ENCODE measurements at regions not wholly inside any gene's neighbourhood (a gene's known extent, or its start where the extent isn't known, plus 50 kb on each side); places are given as distances from the start of the nearest gene placed in this dataset.

- ChIA-PET POLR2A (no interaction called here), CTCF (no interaction called here)
- ATAC-seq (no peak), DNase-seq (ENCODE audit: low spot score) (no peak)
- no peak for TF ChIP-seq ETV6 (CRISPR knock-in tag; IDR thresholded peaks at IDR 0.05)
- Mint-ChIP-seq H3K27me3 (ENCODE audit: low read depth) (peaks cover 6% of the 10 kb centered on the region), H3K36me3 (peaks cover 31% of the 10 kb centered on the region), H3K9me3 (peaks cover 60% of the 10 kb centered on the region), H3K27ac (no peak overlapping the region), H3K4me1 (no peaks in the 10 kb centered on the region), H3K4me3 (no peak overlapping the region)
Measured at GRCh38 chr16:88281858-88282563, 100.7 kb upstream of the ZNF469 start.

DNA sequence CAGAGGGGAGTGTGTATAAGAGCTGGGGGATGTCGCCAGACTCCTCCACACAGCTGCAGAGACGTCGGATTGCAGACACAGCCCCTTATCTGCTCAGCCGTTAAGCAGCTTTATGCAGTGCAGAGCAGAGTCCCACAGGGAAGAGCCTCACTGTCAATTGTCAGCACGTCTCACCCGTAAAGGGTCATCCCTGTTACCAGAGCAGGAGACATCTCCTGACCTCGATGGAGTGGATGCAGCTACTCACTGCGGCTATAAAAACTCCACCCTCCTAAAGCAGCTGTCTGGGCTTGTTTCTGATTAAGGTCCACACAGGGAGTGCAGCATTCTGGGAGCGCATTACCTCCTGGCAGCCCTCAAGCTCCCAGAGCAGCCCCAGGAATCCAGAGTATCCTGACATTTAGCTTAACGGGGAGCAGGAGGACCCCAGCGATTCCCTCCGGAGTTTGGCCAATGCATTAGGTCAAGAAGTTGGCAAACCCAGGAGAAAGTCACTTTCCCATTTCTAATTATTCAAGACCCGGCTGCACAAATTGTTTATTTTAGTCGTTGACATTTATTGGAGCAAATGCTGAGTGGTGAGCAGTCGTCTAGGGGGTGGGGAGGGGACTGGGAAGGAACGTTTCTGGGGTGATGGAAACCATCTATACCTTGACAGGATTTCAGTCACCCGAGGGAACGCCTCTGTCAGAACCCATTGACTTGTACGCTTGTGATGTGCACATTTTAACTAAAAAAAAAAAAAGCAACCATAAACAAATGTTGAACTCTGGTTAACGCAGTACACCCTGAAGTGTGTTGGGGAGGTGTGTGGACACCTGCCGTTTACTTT is 100.0 kb upstream of the ZNF469 start:
- TF ChIP-seq E2F1 (CRISPR knock-in tag; IDR thresholded peaks at IDR 0.05) (no peak), NR1H2 (CRISPR knock-in tag; IDR thresholded peaks at IDR 0.05) (no peak)
- Mint-ChIP-seq H3K27me3 (ENCODE audit: low read depth) (peaks cover 6% of the 10 kb centered on the region), H3K27ac (no peak overlapping the region), H3K36me3 (peaks cover 31% of the 10 kb centered on the region), H3K4me1 (no peaks in the 10 kb centered on the region), H3K9me3 (peaks cover 56% of the 10 kb centered on the region), H3K4me3 (no peak overlapping the region)
- ATAC-seq (no peak), DNase-seq (ENCODE audit: low spot score) (no peak)
- ChIA-PET CTCF (no interaction called here), POLR2A (no interaction called here)

DNA sequence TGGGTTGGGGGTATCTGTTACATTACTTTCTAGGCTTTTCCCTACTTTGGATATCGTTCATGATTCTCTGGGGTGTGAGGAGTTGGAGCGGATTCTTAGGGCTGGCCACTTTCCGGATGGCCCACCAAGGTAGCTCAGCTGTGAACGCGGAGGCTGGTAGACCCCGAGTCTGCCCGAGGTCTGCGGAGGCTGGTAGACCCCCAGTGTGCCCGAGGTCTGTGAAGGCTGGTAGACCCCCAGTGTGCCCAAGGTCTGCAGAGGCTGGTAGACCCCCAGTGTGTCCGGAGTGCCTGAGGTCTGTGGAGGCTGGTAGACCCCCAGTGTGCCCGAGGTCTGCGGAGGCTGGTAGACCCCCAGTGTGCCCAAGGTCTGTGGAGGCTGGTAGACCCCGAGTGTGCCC is 99.2 kb upstream of the ZNF469 start:
- ATAC-seq (no peak), DNase-seq (ENCODE audit: low spot score) (no peak)
- Mint-ChIP-seq H3K27me3 (ENCODE audit: low read depth) (peaks cover 6% of the 10 kb centered on the region), H3K4me1 (no peaks in the 10 kb centered on the region), H3K4me3 (no peak overlapping the region), H3K9me3 (peaks cover 52% of the 10 kb centered on the region), H3K27ac (no peak overlapping the region), H3K36me3 (peaks cover 28% of the 10 kb centered on the region)
- POLR2A ChIA-PET, result no interaction called here
- CTCF ChIA-PET, result no interaction called here
- TF ChIP-seq NR3C1 (CRISPR knock-in tag; conservative IDR thresholded peaks at IDR 0.05; ENCODE audit: low read depth) (no peak), ZNF416 (CRISPR knock-in tag; IDR thresholded peaks at IDR 0.05) (no peak), ZNF425 (CRISPR knock-in tag; conservative IDR thresholded peaks at IDR 0.05) (no peak), CTCF (IDR thresholded peaks at IDR 0.05) (no peak), HMGXB4 (CRISPR knock-in tag; IDR thresholded peaks at IDR 0.05) (no peak), ZBTB43 (CRISPR knock-in tag; IDR thresholded peaks at IDR 0.05) (no peak), E2F4 (CRISPR knock-in tag; IDR thresholded peaks at IDR 0.05; ENCODE audit: borderline replicate concordance, low read depth) (no peak), FOXJ3 (CRISPR knock-in tag; IDR thresholded peaks at IDR 0.05; ENCODE audit: borderline replicate concordance) (no peak), ESRRA (CRISPR knock-in tag; IDR thresholded peaks at IDR 0.05; ENCODE audit: borderline replicate concordance) (no peak), ERG (CRISPR knock-in tag; IDR thresholded peaks at IDR 0.05) (no peak)
- TF ChIP-seq, protein P1, sequence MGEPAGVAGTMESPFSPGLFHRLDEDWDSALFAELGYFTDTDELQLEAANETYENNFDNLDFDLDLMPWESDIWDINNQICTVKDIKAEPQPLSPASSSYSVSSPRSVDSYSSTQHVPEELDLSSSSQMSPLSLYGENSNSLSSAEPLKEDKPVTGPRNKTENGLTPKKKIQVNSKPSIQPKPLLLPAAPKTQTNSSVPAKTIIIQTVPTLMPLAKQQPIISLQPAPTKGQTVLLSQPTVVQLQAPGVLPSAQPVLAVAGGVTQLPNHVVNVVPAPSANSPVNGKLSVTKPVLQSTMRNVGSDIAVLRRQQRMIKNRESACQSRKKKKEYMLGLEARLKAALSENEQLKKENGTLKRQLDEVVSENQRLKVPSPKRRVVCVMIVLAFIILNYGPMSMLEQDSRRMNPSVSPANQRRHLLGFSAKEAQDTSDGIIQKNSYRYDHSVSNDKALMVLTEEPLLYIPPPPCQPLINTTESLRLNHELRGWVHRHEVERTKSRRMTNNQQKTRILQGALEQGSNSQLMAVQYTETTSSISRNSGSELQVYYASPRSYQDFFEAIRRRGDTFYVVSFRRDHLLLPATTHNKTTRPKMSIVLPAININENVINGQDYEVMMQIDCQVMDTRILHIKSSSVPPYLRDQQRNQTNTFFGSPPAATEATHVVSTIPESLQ (CRISPR knock-in tag; IDR thresholded peaks at IDR 0.05), result no peak
- TF ChIP-seq, protein P2, sequence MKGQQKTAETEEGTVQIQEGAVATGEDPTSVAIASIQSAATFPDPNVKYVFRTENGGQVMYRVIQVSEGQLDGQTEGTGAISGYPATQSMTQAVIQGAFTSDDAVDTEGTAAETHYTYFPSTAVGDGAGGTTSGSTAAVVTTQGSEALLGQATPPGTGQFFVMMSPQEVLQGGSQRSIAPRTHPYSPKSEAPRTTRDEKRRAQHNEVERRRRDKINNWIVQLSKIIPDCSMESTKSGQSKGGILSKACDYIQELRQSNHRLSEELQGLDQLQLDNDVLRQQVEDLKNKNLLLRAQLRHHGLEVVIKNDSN (CRISPR knock-in tag; IDR thresholded peaks at IDR 0.05), result no peak

All from WTC11 (cell line).